HUES64 (cell line): ENCODE measurements at regions not wholly inside any gene's neighbourhood (a gene's known extent, or its start where the extent isn't known, plus 50 kb on each side); places are given as distances from the start of the nearest gene placed in this dataset.

ENCODE experiments used
- H3K27ac ChIP-seq: 2 replicates; pipeline ENCODE4 v1.7.0; 2013; ENCODE audit warnings: low read depth, low read length, inconsistent platforms
- H3K27me3 ChIP-seq: 2 replicates; pipeline ENCODE4 v1.6.1; 2013; ENCODE audit warnings: mild to moderate bottlenecking, low read length; ENCODE audit not compliant: insufficient read depth
- H3K36me3 ChIP-seq: 2 replicates; pipeline ENCODE4 v1.6.1; 2013; ENCODE audit warnings: mild to moderate bottlenecking, low read length; ENCODE audit not compliant: insufficient read depth
- H3K4me1 ChIP-seq: 2 replicates; pipeline ENCODE4 v1.6.1; 2013; ENCODE audit warnings: mild to moderate bottlenecking, low read length, moderate library complexity; ENCODE audit not compliant: insufficient read depth
- H3K4me3 ChIP-seq: 2 replicates; pipeline ENCODE4 v1.5.1; 2013; ENCODE audit warnings: mild to moderate bottlenecking, low read length, moderate library complexity
- H3K9ac ChIP-seq: 2 replicates; pipeline ENCODE4 v1.6.1; 2013; ENCODE audit warnings: mild to moderate bottlenecking, low read depth, low read length
- H3K9me3 ChIP-seq: 2 replicates; pipeline ENCODE4 v1.6.1; 2013; ENCODE audit warnings: low read depth, low read length; ENCODE audit not compliant: insufficient read depth
- WGBS: fragments of 150-250, 120-280 bp; methylation state at CpG from one replicate; pipeline ENCODE4 v1.1.7; 2013; ENCODE audit warnings: missing lambda C conversion rate; 5-methylcytosine and 5-hydroxymethylcytosine counted together

DNA sequence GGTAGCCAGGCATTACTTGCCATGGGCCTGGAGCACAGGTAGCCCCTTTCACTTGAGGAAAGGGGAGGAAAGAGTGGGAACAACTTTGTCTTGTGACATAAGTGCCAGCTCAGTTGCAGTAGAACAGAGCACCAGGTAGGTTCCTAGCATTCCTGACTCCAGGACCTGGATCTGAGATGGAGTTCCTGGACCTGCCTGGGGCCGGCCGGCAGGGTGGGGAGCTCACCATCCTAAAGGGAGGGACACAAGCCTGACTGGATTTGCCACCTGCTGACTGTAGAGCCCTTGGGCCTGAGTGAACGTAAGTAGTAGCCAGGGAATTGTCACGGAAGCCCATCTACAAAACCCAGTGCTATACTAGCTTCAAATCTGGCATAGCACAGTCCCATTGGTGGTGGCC, 653.3 kb upstream of the CDH6 start:
- Histone ChIP-seq H3K36me3 (no peaks in the 10 kb centered on the region), H3K4me3 (no peak overlapping the region), H3K27me3 (no peaks in the 10 kb centered on the region), H3K9me3 (no peaks in the 10 kb centered on the region), H3K27ac (no peak overlapping the region), H3K4me1 (no peaks in the 10 kb centered on the region), H3K9ac (no peak overlapping the region)
- 97% methylated on average over 4 of the region's 4 CpGs for WGBS

DNA sequence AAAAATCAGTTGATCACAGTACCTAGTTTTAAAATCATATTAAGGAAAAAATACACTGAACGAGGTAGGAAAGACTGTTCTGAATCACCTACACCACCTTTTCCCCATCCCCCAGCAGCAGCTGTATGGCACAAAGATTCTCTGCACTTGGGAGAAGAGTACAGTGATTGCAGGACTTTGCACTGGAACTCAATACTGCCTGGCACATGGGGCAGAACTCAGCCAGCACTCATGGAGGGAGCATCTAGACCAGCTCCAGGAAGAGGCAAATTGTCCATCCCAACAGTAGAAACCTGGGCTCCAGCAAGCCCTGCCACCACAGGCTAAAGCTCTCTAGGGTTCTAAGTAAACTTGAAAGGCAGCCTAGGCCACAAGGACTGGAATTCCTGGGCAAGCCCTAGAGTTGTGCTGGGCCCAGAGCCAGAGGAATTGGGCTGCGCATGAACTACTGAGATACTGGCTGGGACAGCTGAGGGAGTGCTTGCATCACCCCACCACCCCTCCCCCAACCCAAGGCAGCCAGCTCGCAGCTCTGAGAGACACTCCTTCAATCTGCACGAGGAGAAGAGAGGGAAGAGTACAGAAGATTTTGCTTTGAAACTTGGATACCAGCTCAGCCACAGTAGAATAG, 654.4 kb upstream of the CDH6 start:
- no peak overlapping the region for H3K4me3 ChIP-seq
- no peaks in the 10 kb centered on the region for H3K9me3 ChIP-seq
- no peaks in the 10 kb centered on the region for H3K27me3 ChIP-seq
- H3K4me1 ChIP-seq: no peaks in the 10 kb centered on the region
- H3K9ac ChIP-seq: no peak overlapping the region
- 81% methylated on average over 4 of the region's 4 CpGs for WGBS
- no peaks in the 10 kb centered on the region for H3K36me3 ChIP-seq
- no peak overlapping the region for H3K27ac ChIP-seq

DNA sequence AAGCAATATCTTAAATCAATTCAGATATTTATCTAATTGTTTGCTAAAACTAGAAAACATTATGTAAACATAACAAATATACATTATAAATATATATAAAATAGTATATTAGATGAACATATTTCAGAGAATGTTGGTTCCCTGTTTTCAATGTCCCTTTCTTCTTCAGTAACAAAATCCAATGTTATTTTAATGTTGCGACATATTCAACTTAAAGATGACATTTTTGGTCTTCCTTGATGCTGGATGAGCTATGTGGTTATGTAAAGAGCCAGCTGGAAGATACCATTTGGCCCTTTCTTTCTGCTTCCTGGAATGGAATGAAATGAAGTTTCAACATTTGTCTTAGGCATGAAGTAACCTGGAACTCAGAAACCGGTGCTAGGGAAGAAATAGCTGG, 668.1 kb upstream of the CDH6 start:
- Histone ChIP-seq H3K27ac (no peak overlapping the region), H3K4me3 (no peak overlapping the region), H3K36me3 (no peaks in the 10 kb centered on the region), H3K9ac (no peak overlapping the region), H3K27me3 (no peaks in the 10 kb centered on the region), H3K4me1 (peaks cover 12% of the 10 kb centered on the region), H3K9me3 (no peaks in the 10 kb centered on the region)
- WGBS: 100% methylated on average over 2 of the region's 2 CpGs

DNA sequence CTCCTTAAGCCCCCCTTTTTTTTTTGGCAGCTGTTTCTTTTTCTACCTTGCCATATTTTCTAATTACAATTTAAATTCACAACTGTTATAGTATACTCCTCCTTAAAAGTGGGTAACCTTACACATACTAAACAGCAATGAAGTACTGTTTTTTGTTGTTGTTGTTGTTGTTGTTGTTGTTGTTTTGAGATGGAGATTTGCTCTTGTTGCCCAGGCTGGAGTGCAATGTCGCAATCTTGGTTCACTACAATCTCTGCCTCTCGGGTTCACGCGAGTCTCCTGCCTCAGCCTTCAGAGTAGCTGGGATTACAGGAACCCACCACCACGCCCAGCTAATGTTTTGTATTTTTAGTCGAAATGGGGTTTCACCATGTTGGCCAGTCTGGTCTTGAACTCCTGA, 669.1 kb upstream of the CDH6 start:
- Histone ChIP-seq H3K27me3 (no peaks in the 10 kb centered on the region), H3K4me3 (no peak overlapping the region), H3K27ac (no peak overlapping the region), H3K9me3 (no peaks in the 10 kb centered on the region), H3K36me3 (no peaks in the 10 kb centered on the region), H3K4me1 (peaks cover 12% of the 10 kb centered on the region), H3K9ac (no peak overlapping the region)
- whole genome bisulfite sequencing: 95% methylated on average over 6 of the region's 6 CpGs

DNA sequence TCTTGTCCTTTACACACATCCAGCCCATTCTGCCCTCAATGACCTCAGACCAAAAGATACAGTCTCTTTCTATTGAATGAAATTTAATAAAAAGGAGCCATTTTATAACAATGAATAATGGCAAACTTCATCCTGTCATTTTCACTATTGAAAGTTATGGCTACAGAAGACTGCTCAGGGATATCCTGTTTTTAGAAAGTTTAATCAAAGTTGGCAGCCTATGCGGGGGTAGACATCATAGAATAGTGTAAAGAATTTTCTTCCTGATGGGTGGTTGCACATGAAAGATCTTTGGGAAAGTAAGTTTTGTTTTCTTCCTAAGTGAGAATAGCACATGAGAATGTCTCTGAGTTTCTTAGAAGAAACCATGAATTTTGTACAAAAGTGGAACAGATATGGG, 670.4 kb upstream of the CDH6 start:
- Histone ChIP-seq H3K27me3 (no peaks in the 10 kb centered on the region), H3K4me1 (peaks cover 12% of the 10 kb centered on the region)
- 95% methylated on average over 1 of the region's 1 CpG for WGBS

DNA sequence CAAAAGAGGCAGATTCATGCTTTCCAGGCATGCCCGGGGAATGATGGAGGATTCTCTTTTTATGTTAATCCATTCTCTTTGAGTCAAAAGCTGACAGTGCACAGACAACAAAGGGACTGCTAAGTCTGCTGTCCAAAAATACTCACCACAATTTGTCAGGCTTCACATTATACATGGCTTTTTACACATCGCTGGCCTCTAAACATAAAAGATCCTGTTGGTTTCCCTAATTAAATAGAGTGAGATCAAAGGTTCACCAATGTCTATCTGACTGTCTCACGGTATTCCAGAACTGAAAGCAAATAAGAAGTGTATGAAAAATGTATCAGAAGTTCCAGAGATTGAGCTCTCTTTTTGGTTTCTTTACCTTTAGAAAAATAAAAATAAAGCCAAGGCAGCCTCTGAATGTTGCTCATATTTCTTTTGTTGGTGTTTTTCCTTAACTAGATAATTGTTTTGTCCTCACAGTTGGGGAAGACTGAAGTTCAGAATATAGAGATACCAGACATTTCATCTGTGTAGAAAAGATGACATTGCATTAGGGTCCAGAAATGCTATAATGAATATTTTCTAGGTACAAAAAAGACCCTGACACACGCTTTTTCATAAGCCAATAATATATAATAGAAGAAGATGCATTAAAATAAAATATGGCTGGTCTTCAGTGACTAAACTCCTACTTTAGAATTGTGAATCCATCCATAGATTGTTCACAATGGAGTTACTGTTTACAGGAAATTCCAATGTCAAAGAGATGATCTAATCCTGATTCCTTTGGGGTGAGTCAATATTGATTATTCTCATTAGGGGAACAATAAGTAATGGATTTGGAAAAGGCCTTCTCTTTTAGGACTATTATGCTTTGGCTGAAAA, 688.2 kb upstream of the CDH6 start:
- H3K4me1 ChIP-seq: peaks cover 28% of the 10 kb centered on the region
- WGBS: 84% methylated on average over 3 of the region's 4 CpGs
- H3K27me3 ChIP-seq: no peaks in the 10 kb centered on the region
- no peak overlapping the region; the same call in 1 of the 2 replicates for H3K9ac ChIP-seq
- peak overlapping the region; percentile 48 for H3K27ac ChIP-seq
- no peaks in the 10 kb centered on the region for H3K36me3 ChIP-seq
- no peak overlapping the region for H3K4me3 ChIP-seq
- no peaks in the 10 kb centered on the region for H3K9me3 ChIP-seq

More for the DNA sequence above, 670.4 kb upstream of the CDH6 start:
- Histone ChIP-seq H3K4me3 (no peak overlapping the region), H3K9ac (no peak overlapping the region), H3K27ac (no peak overlapping the region), H3K9me3 (no peaks in the 10 kb centered on the region), H3K36me3 (no peaks in the 10 kb centered on the region)

DNA sequence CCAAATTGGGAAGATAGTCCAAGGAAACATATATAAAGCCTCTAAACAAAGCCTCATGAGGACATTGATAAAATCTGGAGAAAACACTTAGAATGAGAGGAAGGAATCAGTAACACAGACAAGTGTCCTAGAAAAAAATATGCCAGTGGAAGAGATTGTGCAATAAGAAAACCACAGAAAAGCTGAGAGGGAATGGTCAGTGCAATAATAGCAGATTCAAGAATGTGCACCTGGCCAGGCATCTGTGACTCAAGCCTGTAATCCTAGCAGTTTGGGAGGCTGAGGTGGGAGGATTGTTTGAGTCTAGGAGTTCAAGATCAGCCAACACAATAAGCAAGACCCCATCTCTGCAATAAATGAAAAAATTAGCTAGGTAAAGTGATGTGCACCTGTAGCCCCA, 691.2 kb upstream of the CDH6 start:
- Histone ChIP-seq H3K27me3 (no peaks in the 10 kb centered on the region), H3K4me1 (peaks cover 28% of the 10 kb centered on the region), H3K27ac (no peak overlapping the region), H3K9me3 (no peaks in the 10 kb centered on the region), H3K4me3 (no peak overlapping the region), H3K36me3 (no peaks in the 10 kb centered on the region), H3K9ac (no peak overlapping the region)

DNA sequence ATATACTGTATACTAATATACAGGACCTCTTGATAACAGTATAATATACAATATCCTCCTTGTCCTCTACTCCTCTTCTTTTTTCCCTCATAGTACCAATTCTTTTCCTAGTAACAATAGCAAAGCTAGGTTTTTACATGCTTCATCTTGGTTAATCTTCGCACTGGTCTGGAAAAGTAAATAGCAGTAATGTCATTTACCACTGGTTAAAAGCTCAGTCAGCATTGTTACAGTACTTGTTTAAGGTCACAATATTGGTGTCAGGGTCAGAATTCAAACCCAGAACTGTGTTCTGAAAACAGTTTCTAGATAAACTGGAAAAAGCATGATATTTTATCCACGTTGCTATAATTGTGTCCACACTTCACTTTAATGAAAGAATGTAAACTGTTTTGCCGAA, 692.4 kb upstream of the CDH6 start:
- Histone ChIP-seq H3K9ac (no peak overlapping the region), H3K36me3 (no peaks in the 10 kb centered on the region), H3K4me1 (peaks cover 24% of the 10 kb centered on the region), H3K4me3 (no peak overlapping the region), H3K27ac (no peak overlapping the region), H3K9me3 (no peaks in the 10 kb centered on the region), H3K27me3 (no peaks in the 10 kb centered on the region)
- 89% methylated on average over 3 of the region's 3 CpGs for WGBS

DNA sequence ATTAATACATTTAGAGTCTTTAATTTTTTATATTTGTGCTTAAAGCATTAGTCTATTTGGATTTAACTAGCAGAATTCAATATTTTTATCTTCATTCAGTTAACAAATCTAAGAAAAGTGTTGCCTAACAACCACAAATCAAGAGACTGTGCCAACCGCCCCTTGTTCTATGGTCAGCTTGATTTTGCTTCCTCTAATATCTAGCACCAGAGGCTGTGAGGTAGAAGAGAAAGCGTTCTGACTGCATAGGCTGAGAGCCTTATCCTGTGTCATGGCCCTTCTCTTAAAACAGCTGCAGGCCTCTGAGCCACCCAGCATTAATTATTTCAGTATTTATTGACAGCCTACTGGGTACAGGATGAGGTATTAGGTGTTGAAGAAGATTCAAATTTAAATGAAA, 693.0 kb upstream of the CDH6 start:
- Histone ChIP-seq H3K9ac (no peak overlapping the region), H3K27me3 (no peaks in the 10 kb centered on the region), H3K4me3 (no peak overlapping the region), H3K4me1 (peaks cover 19% of the 10 kb centered on the region), H3K36me3 (no peaks in the 10 kb centered on the region), H3K27ac (no peak overlapping the region), H3K9me3 (no peaks in the 10 kb centered on the region)
- WGBS: 82% methylated on average over 2 of the region's 2 CpGs

DNA sequence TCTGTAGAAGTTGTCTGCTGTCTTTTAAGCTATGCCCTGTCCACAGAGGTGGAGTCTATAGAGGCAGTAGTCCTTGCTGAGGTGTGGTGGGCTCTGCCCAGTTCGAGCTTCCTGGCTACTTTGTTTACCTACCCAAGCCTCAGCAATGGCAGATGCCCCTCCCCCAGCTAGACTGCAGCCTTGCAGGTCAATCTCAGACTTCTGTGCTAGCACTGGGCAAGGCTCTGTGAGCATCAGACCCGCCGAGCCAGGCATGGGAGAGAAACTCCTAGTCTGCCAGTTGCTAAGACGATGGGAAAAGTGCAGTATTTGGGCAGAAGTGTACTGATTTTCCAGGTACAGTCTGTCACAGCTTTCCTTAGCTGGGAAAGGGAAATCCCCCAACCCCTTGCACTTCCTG, 694.1 kb upstream of the CDH6 start:
- no peaks in the 10 kb centered on the region for H3K27me3 ChIP-seq
- no peak overlapping the region for H3K27ac ChIP-seq

DNA sequence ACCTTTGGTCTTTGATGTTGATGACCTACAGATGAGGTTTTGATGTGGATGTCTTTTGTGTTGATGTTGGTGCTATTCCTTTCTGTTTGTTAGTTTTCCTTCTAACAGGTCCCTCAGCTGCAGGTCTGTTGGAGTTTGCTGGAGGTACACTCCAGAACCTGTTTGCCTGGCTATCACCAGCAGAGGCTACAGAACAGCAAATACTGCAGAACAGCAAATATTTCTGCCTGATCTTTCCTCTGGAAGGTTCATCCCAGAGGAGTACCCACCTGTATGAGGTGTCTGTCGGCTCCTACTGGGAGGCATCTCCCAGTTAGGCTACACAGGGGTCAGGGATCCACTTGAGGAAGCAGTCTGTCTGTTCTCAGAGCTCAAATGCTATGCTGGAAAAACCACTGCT, 694.5 kb upstream of the CDH6 start:
- Histone ChIP-seq H3K27me3 (no peaks in the 10 kb centered on the region), H3K9ac (no peak overlapping the region), H3K4me3 (no peak overlapping the region), H3K36me3 (no peaks in the 10 kb centered on the region), H3K27ac (no peak overlapping the region), H3K4me1 (peaks cover 6% of the 10 kb centered on the region; the same call in 1 of the 2 replicates), H3K9me3 (no peaks in the 10 kb centered on the region)
- WGBS: 0% methylated on average over 1 of the region's 1 CpG

More for the DNA sequence above, 694.1 kb upstream of the CDH6 start:
- 95% methylated on average over 4 of the region's 4 CpGs for WGBS
- H3K36me3 ChIP-seq: no peaks in the 10 kb centered on the region
- H3K4me3 ChIP-seq: no peak overlapping the region
- H3K9me3 ChIP-seq: no peaks in the 10 kb centered on the region
- no peak overlapping the region for H3K9ac ChIP-seq
- peaks cover 8% of the 10 kb centered on the region; the same call in 1 of the 2 replicates for H3K4me1 ChIP-seq
